Upper lobe of left lung (tissue), 6 donors: ENCODE measurements at regions not wholly inside any gene's neighbourhood (a gene's known extent, or its start where the extent isn't known, plus 50 kb on each side); places are given as distances from the start of the nearest gene placed in this dataset.

Source experiments
- ATAC-seq, 2 donors: fragments of 200-7000 bp; cut with Tn5 transposase; one replicate each; pipeline ENCODE4 v1.9.1; 2022; ENCODE audit warnings: mild to moderate bottlenecking in 2 of 2, moderate library complexity in 2 of 2; ENCODE audit not compliant: low FRiP score in 2 of 2
- DNase-seq, 2 donors: peaks; one replicate each; pipeline ENCODE4 v3.0.0-alpha.2; 2019 to 2020
- H3K27ac ChIP-seq, 4 donors: fragments of 200-600 bp; sonication (generic); one replicate each; pipeline ENCODE4 v1.5.1; 2016 to 2019
- H3K27me3 ChIP-seq, 4 donors: fragments of 200-600 bp; sonication (generic); one replicate each; pipeline ENCODE4 v1.5.1; 2017 to 2019
- H3K36me3 ChIP-seq, 4 donors: fragments of 200-600 bp; sonication (generic); one replicate each; pipeline ENCODE4 v1.5.1; 2016 to 2019
- H3K4me1 ChIP-seq, 4 donors: fragments of 200-600 bp; sonication (generic); one replicate each; pipeline ENCODE4 v1.5.1; 2018 to 2019
- H3K4me3 ChIP-seq, 4 donors: fragments of 200-600 bp; sonication (generic); one replicate each; pipeline ENCODE4 v1.5.1; 2017 to 2019; ENCODE audit warnings: mild to moderate bottlenecking in 2 of 4, moderate library complexity in 1 of 4
- H3K9me3 ChIP-seq, 4 donors: fragments of 200-600 bp; sonication (generic); one replicate each; pipeline ENCODE4 v1.5.1; 2018 to 2019
- EP300 ChIP-seq, 4 donors: sonication (generic); formaldehyde crosslinking; IDR thresholded peaks; one replicate each; pipeline ENCODE4 v1.5.1; 2017; ENCODE audit warnings: antibody characterized with exemption in 4 of 4, control low read depth in 2 of 4
- POLR2A ChIP-seq, 4 donors: fragments of 450-650 bp; IDR thresholded peaks; one replicate each; pipeline ENCODE4 v1.5.1; 2016 to 2017; ENCODE audit warnings: antibody characterized with exemption in 4 of 4, mild to moderate bottlenecking in 2 of 4
- POLR2AphosphoS5 ChIP-seq, 2 donors: sonication (generic); formaldehyde crosslinking; IDR thresholded peaks; one replicate each; pipeline ENCODE4 v1.5.1; 2017; ENCODE audit warnings: antibody characterized with exemption in 2 of 2
- WGBS, 2 donors: methylation state at CpG; one replicate each; pipeline ENCODE4 v1.1.5; 2017 to 2018; 5-methylcytosine and 5-hydroxymethylcytosine counted together
- TF ChIP-seq, protein P1 (sequence below), 6 experiments: fragments of 450-650 bp in 4 of 6; fragments of 200-600 bp in 2 of 6; sonication (generic) in 2 of 6; IDR thresholded peaks; one replicate each; pipeline ENCODE4 v1.5.1; 2016 to 2019; ENCODE audit warnings: antibody characterized with exemption in 6 of 6
- donor health status: DM: no; HTN: no; CAD: no; lungs with moderate emphysema.
- donor health status: DM: no; HTN: yes; CAD: no; lungs with severe emphysema.

DNA sequence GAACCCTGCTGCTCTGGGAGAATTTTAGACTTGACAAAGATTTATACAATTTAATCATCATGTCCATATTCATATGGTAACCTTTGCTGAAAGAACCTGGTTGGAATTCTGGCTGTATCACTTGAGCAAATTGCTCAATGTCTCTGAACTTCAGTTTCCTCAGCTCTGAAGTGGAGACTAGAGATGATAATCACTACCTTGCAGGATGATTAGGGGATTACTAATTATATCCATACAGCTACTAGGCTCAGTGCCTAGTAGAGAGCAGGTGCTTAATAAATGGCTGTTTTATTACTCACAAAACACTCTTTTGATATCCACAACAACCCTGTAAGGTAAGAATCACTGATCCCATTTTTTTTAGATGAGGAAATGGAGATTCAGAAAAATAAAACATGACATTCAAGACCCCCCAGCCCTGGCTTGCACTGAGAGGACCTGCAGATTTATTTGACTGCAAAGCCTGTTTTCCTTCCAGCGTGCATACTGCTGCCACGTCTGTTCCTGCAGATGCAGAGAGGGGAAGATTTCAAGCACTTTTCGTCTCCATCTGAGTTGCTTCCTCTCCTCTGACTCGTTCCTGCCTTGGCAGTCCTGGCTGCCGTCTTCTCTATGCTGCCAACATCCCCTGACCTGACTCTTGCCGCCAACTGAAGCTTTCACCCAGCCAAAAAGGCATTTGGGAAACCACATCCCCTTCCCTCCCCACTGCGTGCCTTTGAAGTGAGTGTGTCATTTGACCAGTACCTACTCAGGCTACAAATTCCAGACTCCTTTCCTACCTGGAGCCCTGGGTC lies 203.0 kb downstream of the PLPP3 start:
- DNase-seq: no peak
- no peaks in the 10 kb centered on the region for H3K9me3 ChIP-seq
- H3K36me3 ChIP-seq: no peaks in the 10 kb centered on the region
- H3K27ac ChIP-seq: no peak overlapping the region
- no peak for ATAC-seq
- H3K4me3 ChIP-seq: no peak overlapping the region
- H3K4me1 ChIP-seq: peaks cover 0 to 10% (median 2%) of the 10 kb centered on the region in 4 donors
- TF ChIP-seq, protein P1, sequence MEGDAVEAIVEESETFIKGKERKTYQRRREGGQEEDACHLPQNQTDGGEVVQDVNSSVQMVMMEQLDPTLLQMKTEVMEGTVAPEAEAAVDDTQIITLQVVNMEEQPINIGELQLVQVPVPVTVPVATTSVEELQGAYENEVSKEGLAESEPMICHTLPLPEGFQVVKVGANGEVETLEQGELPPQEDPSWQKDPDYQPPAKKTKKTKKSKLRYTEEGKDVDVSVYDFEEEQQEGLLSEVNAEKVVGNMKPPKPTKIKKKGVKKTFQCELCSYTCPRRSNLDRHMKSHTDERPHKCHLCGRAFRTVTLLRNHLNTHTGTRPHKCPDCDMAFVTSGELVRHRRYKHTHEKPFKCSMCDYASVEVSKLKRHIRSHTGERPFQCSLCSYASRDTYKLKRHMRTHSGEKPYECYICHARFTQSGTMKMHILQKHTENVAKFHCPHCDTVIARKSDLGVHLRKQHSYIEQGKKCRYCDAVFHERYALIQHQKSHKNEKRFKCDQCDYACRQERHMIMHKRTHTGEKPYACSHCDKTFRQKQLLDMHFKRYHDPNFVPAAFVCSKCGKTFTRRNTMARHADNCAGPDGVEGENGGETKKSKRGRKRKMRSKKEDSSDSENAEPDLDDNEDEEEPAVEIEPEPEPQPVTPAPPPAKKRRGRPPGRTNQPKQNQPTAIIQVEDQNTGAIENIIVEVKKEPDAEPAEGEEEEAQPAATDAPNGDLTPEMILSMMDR (IDR thresholded peaks at IDR 0.05): no peak
- TF ChIP-seq POLR2AphosphoS5 (IDR thresholded peaks at IDR 0.05) (no peak), POLR2A (IDR thresholded peaks at IDR 0.05) (no peak), EP300 (IDR thresholded peaks at IDR 0.05) (no peak)
- WGBS, 2 donors: 52 to 59% methylated on average over 7 of the region's 7 CpGs
- H3K27me3 ChIP-seq: no peaks in the 10 kb centered on the region

DNA sequence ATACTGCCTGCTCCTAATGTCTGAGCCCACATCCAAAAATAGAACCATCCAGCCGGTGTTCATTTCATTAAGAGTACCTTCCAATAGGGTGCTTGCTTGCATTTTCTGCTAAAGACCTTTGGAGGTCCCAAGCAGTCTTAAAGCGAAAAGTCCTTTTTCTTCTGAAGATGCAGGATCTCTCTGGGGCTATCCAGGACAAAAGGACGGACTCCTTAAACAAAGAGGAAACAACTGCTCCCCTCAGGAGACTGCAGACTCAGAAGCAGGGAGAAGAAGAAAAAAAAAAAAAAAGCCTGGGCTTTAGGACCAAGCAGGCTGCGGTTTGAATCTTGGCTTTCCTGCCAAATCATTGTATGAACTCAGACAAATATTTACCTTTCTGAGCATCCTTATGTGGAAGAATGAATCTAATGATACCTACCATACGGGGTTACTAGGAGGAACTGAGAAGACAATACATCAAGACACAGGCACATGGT lies 204.0 kb downstream of the PLPP3 start:
- ATAC-seq (no peak), DNase-seq (no peak)
- Histone ChIP-seq H3K4me3 (no peak overlapping the region), H3K36me3 (no peaks in the 10 kb centered on the region), H3K27ac (no peak overlapping the region), H3K9me3 (no peaks in the 10 kb centered on the region), H3K27me3 (no peaks in the 10 kb centered on the region), H3K4me1 (peaks cover 0 to 10% (median 2%) of the 10 kb centered on the region in 4 donors)
- 37 to 47% methylated on average over 5 of the region's 5 CpGs for WGBS, 2 donors
- TF ChIP-seq EP300 (IDR thresholded peaks at IDR 0.05) (no peak), POLR2AphosphoS5 (IDR thresholded peaks at IDR 0.05) (no peak), POLR2A (IDR thresholded peaks at IDR 0.05) (no peak)
- TF ChIP-seq, protein P1 (IDR thresholded peaks at IDR 0.05): no peak

DNA sequence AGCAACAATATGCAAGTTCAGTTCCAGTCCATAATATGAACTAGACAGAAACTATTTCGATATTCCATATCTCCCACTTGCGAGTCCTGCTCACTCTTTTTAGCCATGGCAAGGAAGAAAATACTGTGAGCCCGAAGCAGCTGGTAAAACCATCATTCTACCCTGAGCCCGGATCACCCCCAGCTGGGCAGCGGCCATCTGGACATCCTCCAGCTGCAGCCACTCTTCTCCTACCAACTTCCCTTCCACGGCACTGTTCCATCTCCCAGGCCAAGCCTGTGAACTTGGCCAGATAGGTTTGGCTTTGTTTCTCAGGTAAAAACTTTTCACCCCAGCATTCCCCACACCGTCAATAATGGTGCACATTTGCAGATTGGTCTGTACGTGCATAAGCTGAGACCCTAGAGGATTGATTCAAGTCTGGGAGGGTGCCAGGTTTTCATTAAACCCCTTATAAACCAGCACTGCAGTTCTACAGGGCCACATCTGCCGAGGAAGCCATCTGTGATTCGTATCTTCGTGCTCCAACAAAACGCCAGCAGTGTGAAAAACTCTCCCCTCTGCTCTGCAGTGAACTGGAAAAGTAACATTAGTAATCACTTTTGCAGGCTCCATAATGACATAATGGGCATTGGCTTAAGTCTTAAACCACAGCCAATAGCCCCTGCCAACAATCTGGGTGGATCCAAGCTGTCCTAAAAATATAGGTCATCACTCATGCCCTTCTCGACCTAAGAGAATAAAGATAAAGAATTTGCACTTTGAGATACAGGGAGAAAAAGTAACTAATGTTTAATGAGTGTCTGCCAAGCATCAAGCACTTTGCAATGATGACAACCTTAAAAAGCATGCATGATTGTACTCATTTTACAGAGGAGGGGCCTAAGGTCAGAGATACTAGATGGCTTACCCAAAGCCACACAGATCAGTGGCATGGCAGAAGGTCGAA lies 205.1 kb downstream of the PLPP3 start:
- no peak overlapping the region for H3K27ac ChIP-seq
- TF ChIP-seq, protein P1 (IDR thresholded peaks at IDR 0.05): no peak
- TF ChIP-seq POLR2A (IDR thresholded peaks at IDR 0.05) (no peak), EP300 (IDR thresholded peaks at IDR 0.05) (no peak), POLR2AphosphoS5 (IDR thresholded peaks at IDR 0.05) (no peak)
- H3K36me3 ChIP-seq: no peaks in the 10 kb centered on the region
- peak in 1 of 2 donors; percentile 32 for ATAC-seq
- DNase-seq: peak in 1 of 2 donors; percentile 36
- no peak overlapping the region for H3K4me3 ChIP-seq
- no peaks in the 10 kb centered on the region for H3K9me3 ChIP-seq
- H3K27me3 ChIP-seq: no peaks in the 10 kb centered on the region
- WGBS, 2 donors: 69 to 80% methylated on average over 14 of the region's 14 CpGs
- H3K4me1 ChIP-seq: peaks cover 0 to 10% (median 2%) of the 10 kb centered on the region in 4 donors

DNA sequence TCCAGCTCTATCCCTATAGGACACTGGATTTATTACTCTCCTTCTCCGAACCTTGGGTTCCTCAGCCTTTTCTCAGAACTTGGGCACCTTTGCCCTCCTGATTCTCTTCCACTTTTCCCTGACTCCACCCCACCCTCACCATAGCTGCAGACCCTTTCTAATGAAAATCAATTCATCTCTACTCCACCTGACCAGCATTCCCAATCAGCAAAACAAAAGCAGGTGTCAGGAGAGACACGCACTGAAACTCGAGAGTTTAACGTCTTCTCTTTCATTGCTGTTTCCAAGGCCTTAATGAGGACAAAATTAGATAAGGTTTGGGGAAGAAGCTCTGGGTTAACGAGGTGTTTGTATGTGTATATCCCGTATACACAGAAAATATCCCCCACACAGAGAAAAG lies 208.8 kb downstream of the PLPP3 start:
- ATAC-seq (no peak), DNase-seq (no peak)
- no peaks in the 10 kb centered on the region for H3K4me1 ChIP-seq
- no peaks in the 10 kb centered on the region for H3K36me3 ChIP-seq
- H3K4me3 ChIP-seq: no peak overlapping the region
- H3K9me3 ChIP-seq: no peaks in the 10 kb centered on the region
- no peak overlapping the region for H3K27ac ChIP-seq
- 93 to 96% methylated on average over 6 of the region's 6 CpGs for WGBS, 2 donors
- H3K27me3 ChIP-seq: no peaks in the 10 kb centered on the region
- TF ChIP-seq POLR2A (IDR thresholded peaks at IDR 0.05) (no peak), POLR2AphosphoS5 (IDR thresholded peaks at IDR 0.05) (no peak), EP300 (IDR thresholded peaks at IDR 0.05) (no peak)
- TF ChIP-seq, protein P1 (IDR thresholded peaks at IDR 0.05): no peak
